GM23338 (cell line): ENCODE measurements at regions not wholly inside any gene's neighbourhood (a gene's known extent, or its start where the extent isn't known, plus 50 kb on each side); places are given as distances from the start of the nearest gene placed in this dataset.

Source experiments
- ATAC-seq: fragments of 200-7000 bp; cut with Tn5 transposase; 3 replicates; pipeline ENCODE4 v1.9.1; 2020
- DNase-seq: peaks from one replicate; pipeline ENCODE4 v3.0.0-alpha.2; 2015; ENCODE audit warnings: low spot score
- H2AFZ ChIP-seq: fragments of 200-600 bp; sonication (generic); 2 replicates; pipeline ENCODE4 v1.8.0; 2016; ENCODE audit warnings: antibody characterized with exemption, mild to moderate bottlenecking, moderate library complexity
- H3F3A ChIP-seq: fragments of 200-600 bp; sonication (generic); replicated peaks from 2 replicates; pipeline ENCODE4 v1.8.0; 2017; ENCODE audit warnings: antibody characterized with exemption, mixed run types, low read depth
- H3K27ac ChIP-seq: fragments of 200-600 bp; sonication (generic); 2 replicates; pipeline ENCODE4 v1.6.1; 2016; ENCODE audit warnings: low read depth
- H3K27me3 ChIP-seq: fragments of 200-600 bp; sonication (generic); 2 replicates; pipeline ENCODE4 v1.8.0; 2016; ENCODE audit warnings: mild to moderate bottlenecking, mixed run types, moderate library complexity; ENCODE audit not compliant: insufficient read depth
- H3K36me3 ChIP-seq: fragments of 200-600 bp; sonication (generic); 2 replicates; pipeline ENCODE4 v1.8.0; 2016; ENCODE audit warnings: mild to moderate bottlenecking; ENCODE audit not compliant: insufficient read depth
- H3K4me1 ChIP-seq: fragments of 200-600 bp; sonication (generic); 2 replicates; pipeline ENCODE4 v1.8.0; 2016; ENCODE audit warnings: mild to moderate bottlenecking, moderate library complexity; ENCODE audit not compliant: insufficient read depth
- H3K4me2 ChIP-seq: fragments of 200-600 bp; sonication (generic); 2 replicates; pipeline ENCODE4 v1.7.1; 2017; ENCODE audit warnings: mixed run types
- H3K4me3 ChIP-seq: fragments of 200-600 bp; sonication (generic); 2 replicates; pipeline ENCODE4 v1.6.1; 2016; ENCODE audit warnings: mixed run types
- H3K79me2 ChIP-seq: fragments of 200-600 bp; sonication (generic); replicated peaks from 2 replicates; pipeline ENCODE4 v1.8.0; 2017; ENCODE audit warnings: mild to moderate bottlenecking; ENCODE audit not compliant: insufficient read depth
- H3K9me2 ChIP-seq: fragments of 200-600 bp; sonication (generic); 2 replicates; pipeline ENCODE4 v1.8.0; 2017; ENCODE audit not compliant: insufficient read depth
- H4K20me1 ChIP-seq: fragments of 200-600 bp; sonication (generic); replicated peaks from 2 replicates; pipeline ENCODE4 v1.8.0; 2017; ENCODE audit warnings: mild to moderate bottlenecking; ENCODE audit not compliant: insufficient read depth
- H3K27ac Mint-ChIP-seq: 2 replicates; pipeline ENCODE4 v1.8.0; 2020; ENCODE audit warnings: inconsistent platforms, mild to moderate bottlenecking, moderate library complexity, mixed read lengths
- H3K27me3 Mint-ChIP-seq: 3 replicates; pipeline ENCODE4 v1.8.0; 2022; ENCODE audit warnings: low read depth, mild to moderate bottlenecking, moderate library complexity, mixed read lengths, inconsistent platforms; ENCODE audit not compliant: insufficient read depth, poor library complexity
- H3K36me3 Mint-ChIP-seq: 3 replicates; pipeline ENCODE4 v1.8.0; 2021; ENCODE audit warnings: low read depth, mild to moderate bottlenecking, inconsistent platforms, moderate library complexity, mixed read lengths
- H3K4me1 Mint-ChIP-seq: 3 replicates; pipeline ENCODE4 v1.8.0; 2020; ENCODE audit warnings: mild to moderate bottlenecking, inconsistent platforms, mixed read lengths
- H3K4me3 Mint-ChIP-seq: 3 replicates; pipeline ENCODE4 v1.8.0; 2021; ENCODE audit warnings: moderate library complexity, mild to moderate bottlenecking, inconsistent platforms, mixed read lengths
- H3K9me3 Mint-ChIP-seq: 3 replicates; pipeline ENCODE4 v1.8.0; 2020; ENCODE audit warnings: moderate library complexity, mild to moderate bottlenecking, inconsistent platforms, mixed read lengths
- CREB1 ChIP-seq: fragments of 250-450 bp; sonication (Bioruptor Pico); IDR thresholded peaks from 2 replicates; pipeline ENCODE4 v1.5.0; 2020; ENCODE audit warnings: low read depth, mild to moderate bottlenecking, moderate library complexity
- CTCF ChIP-seq, 2 experiments: fragments of 200-600 bp in 1 of 2; sonication (generic) in 1 of 2; conservative IDR thresholded peaks; 2 replicates each; pipeline versions ENCODE4 v1.5.1 to v1.6.1; 2016 to 2017; ENCODE audit warnings: antibody characterized with exemption in 2 of 2, low read depth in 2 of 2, mild to moderate bottlenecking in 2 of 2, moderate library complexity in 1 of 2
- EZH2phosphoT487 ChIP-seq: fragments of 200-600 bp; sonication (generic); IDR thresholded peaks from one replicate; pipeline ENCODE4 v1.8.1; 2018; ENCODE audit warnings: antibody characterized with exemption; ENCODE audit not compliant: unreplicated experiment
- NANOG ChIP-seq: IDR thresholded peaks from 2 replicates; pipeline ENCODE4 v1.6.1; 2016; ENCODE audit warnings: antibody characterized with exemption, borderline replicate concordance
- POLR2AphosphoS5 ChIP-seq: IDR thresholded peaks from 2 replicates; pipeline ENCODE4 v1.6.1; 2016; ENCODE audit warnings: antibody characterized with exemption, low read depth
- STAT1 ChIP-seq: IDR thresholded peaks from one replicate; pipeline ENCODE4 v1.6.1; 2016; ENCODE audit warnings: antibody characterized with exemption; ENCODE audit not compliant: unreplicated experiment
- ZNF462 ChIP-seq: fragments of 250-450 bp; sonication (Bioruptor Pico); IDR thresholded peaks from 2 replicates; pipeline ENCODE4 v1.5.0; 2020; ENCODE audit warnings: mild to moderate bottlenecking, moderate library complexity

GRCh38 chr9:11402621-11403020 is 789.8 kb upstream of the PTPRD start (continued):
- TF ChIP-seq ZNF462 (no peak), NANOG (no peak), EZH2phosphoT487 (no peak), STAT1 (no peak), CTCF (conservative IDR thresholded peaks at IDR 0.05; ENCODE audit: low read depth in 2 of 2) (no peak), CREB1 (CRISPR knock-in tag) (no peak), POLR2AphosphoS5 (no peak)

GRCh38 chr9:11414241-11414640 is 801.4 kb upstream of the PTPRD start:
- Histone ChIP-seq H3K36me3 (no peaks in the 10 kb centered on the region), H4K20me1 (no peaks in the 10 kb centered on the region), H3K27me3 (no peaks in the 10 kb centered on the region), H3K4me3 (no peak overlapping the region), H3K4me2 (no peak overlapping the region), H3K27ac (no peak overlapping the region), H2AFZ (no peak overlapping the region), H3K79me2 (no peaks in the 10 kb centered on the region), H3K4me1 (peaks cover 6% of the 10 kb centered on the region; the same call in 1 of the 2 replicates), H3F3A (no peaks in the 10 kb centered on the region), H3K9me2 (no peaks in the 10 kb centered on the region)
- DNase-seq (no peak), ATAC-seq (no peak)
- Mint-ChIP-seq H3K4me1 (no peaks in the 10 kb centered on the region; the same call in 2 of the 3 replicates), H3K9me3 (peaks cover 3% of the 10 kb centered on the region), H3K27me3 (no peaks in the 10 kb centered on the region), H3K36me3 (peaks cover 3% of the 10 kb centered on the region; the same call in 1 of the 3 replicates), H3K27ac (no peak overlapping the region), H3K4me3 (no peak overlapping the region)
- TF ChIP-seq CREB1 (CRISPR knock-in tag) = no peak
- no peak for TF ChIP-seq POLR2AphosphoS5
- TF ChIP-seq ZNF462 = no peak
